ENCODE measurements at regions not wholly inside any gene's neighbourhood (a gene's known extent, or its start where the extent isn't known, plus 50 kb on each side); places are given as distances from the start of the nearest gene placed in this dataset.

- TF ChIP-seq CTCF (IDR thresholded peaks at IDR 0.05) (no peak), ZFX (IDR thresholded peaks at IDR 0.05; ENCODE audit: borderline replicate concordance) (no peak)
Measured at GRCh38 chr15:95347837-95348236, 982.7 kb upstream of the NR2F2 start.

Data from 22Rv1 (cell line).